HG03520 (cell line): ENCODE measurements at regions not wholly inside any gene's neighbourhood (a gene's known extent, or its start where the extent isn't known, plus 50 kb on each side); places are given as distances from the start of the nearest gene placed in this dataset.

ENCODE experiments used
- ATAC-seq: cut with Tn5 transposase; IDR thresholded peaks from one replicate; pipeline ENCODE4 v1.9.1; 2021; ENCODE audit warnings: mild to moderate bottlenecking, moderate library complexity; ENCODE audit not compliant: unreplicated experiment

DNA sequence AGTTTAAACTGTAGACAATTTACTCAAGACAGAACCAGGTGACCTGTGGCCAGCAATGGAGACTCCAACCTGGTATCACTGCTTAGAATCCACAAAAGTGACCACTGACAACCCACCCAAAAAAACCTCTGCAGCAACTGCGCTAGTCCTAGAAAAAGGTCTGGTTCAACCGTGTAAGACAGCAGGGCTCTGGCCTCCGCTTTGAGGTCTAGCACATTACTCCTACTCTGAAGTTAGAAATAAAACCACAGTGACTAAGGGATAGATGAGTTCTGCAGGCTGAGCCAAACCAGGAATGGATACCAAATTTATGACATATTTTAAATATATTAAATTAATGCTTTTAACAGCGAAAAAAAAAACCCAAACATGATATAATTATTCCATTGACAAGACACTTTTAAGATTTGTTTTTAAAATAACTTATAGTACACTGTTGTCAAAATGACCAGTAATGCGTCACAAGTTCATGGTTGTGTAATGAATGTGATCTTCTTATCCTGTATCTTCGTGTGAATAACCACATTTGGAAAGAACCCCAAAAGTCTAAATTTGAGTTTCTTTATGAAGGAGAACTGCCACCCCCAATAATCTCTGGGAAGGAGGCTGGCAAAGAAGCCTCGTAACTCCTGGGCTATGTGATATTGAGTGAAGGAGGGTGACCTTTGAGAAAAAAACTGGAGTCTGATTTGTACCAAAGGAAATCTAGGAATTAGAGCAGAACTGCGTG is 101.9 kb upstream of the SLC44A1 start:
- ATAC-seq: no peak

DNA sequence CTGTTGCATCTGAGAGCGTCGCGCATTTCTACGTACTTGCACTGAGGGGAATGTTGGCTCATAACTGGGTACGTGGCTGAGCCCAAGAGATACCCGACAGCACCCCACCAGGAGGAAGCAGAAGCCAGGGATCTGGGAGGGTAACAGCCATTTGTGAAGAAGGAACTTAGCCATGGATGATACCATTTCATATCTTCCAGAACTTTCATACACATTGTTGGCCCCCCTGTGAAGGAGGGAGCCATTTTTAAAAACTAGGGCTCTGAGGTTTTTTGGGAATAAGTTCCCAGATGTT is 101.4 kb upstream of the SLC44A1 start:
- ATAC-seq: no peak

- no peak for ATAC-seq
Observed at GRCh38 chr9:105144076-105144475, 100.4 kb upstream of the SLC44A1 start.

DNA sequence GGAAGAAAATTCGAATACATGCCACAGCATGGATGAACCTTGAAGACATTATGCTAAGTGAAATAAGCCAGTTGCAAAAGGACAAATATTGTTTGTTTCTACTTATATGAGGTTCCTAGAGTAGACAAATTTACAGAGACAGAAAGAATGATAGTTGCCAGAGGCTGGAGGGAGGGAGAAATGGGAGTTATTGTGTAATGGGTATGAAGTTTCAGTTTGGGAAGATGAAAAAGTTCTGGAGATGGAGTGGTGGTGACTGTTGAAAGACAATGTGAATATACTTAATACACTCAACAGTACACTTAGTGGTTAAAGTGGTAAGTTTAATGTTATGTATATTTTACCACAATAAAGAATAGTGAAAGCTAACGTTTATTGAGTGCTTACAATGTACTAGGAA is 99.6 kb upstream of the SLC44A1 start:
- ATAC-seq: no peak

DNA sequence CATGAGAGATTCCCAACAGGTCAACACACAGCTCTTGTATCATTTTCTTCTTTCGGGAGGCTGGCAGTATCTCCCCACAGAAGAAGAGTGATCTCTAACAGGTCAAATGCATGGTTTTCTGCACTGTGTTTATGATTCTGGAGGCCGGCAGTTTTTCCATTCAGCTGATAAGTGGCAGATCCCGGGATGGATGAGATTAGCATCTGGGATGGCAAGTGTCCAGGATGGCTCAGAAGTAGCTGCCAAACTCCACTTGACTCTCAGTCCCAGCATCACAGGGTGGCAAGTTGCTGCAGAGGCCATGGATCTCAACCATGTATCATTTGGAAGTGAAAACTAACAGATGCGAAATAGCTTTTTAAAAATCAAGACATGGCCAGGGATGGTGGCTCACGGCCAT is 97.8 kb upstream of the SLC44A1 start:
- no peak for ATAC-seq

DNA sequence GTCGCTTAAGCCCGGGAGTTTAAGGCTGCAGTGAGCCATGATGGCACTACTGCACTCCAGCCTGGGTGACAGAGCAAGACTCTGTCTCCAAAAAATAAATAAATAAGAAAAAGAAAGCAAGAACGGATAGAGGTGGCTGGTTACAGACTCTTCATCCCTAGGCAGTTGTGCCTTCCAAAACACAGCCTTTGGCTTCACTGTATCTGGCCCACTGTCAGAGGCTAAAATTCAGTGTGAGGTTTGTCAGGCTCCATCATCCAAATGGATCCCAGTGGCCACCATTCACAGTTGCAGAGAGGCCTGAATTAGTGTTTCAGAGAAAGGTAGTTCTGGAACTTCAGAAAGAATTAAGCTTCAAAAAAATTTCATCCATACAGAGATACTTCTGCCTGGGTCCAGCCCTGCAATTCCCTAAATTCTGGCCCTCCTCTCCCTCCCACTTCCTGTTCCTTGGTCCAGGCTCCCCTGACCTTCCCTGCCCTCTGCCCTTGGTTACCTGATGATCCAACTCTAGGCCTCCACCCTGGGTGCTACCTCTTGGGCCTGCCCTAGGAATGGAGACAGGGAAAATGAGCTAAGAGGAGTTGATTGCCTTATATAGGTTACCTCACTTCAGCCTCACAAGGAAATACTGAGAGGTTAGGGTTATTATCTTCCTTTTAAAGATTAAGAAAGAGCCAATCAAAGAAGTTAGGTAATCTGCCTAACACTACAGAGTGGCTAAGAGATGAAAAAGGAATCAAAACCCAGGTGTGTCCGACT is 97.2 kb upstream of the SLC44A1 start:
- no peak for ATAC-seq

- no peak for ATAC-seq
Observed at GRCh38 chr9:105148328-105149006, 96.0 kb upstream of the SLC44A1 start.

- ATAC-seq: no peak
Observed at GRCh38 chr9:105150991-105151685, 93.3 kb upstream of the SLC44A1 start.

GRCh38 chr9:105151686-105151995 is 92.8 kb upstream of the SLC44A1 start:
- ATAC-seq: no peak

DNA sequence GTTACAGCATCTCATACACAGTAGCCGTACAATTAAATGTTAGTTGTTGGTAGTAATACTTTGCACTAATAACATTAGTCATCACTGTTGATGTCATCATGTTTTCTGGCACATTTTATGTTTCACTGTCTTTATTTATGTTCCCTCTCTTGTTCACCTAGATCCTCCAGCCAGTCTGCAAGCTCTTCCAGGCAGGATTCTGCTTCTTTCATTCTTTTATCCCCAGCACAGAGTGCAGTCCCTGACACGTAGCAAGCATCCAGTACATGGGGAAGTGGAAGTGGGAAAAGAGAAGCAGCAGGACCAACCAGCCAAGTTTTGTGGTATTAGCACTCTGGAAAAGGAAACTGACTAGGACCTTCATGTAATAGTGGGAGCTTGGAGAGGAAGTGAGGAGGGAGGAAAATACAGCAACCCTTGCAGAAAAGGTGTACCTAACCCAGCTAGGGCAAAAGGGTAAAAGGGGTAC is 89.7 kb upstream of the SLC44A1 start:
- ATAC-seq: no peak

DNA sequence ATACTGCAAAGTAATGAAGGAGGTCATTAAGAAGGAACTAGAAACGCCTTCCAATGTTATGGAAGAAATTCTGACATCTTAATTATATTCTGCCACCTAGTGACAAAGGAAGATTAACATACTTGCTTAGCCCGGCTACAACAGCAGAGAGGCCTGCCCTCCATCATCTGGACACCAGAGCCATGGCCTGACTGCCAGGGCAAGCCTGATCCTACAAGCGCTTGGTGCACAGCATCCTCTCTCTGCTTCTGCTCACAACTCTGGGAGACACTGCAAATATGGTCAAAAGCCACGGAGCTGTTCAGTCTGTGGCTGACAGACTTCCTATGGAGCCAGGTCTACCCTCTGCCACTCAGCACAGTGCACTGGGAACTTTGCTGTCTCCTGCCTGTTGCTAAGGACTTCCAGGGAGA is 87.3 kb upstream of the SLC44A1 start:
- ATAC-seq: peak; percentile 59

DNA sequence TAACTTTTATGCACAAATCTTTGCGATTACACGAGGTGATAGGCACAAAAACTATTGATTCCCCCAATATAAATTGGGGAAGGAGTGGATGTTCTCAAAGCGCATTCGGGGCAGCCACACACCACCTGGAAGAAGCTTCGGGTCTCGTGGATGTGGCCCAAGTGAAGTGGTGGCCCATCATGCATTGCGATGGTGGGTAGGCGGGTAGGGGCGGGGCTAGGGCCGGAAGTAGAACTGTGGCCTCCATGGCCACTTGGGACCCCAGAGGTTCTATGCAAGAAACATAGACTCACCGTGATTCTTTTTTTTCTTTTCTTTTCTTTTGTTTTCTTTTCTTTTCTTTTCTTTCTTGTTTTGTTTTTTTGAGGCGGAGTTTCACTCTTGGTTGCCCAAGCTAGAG is 86.4 kb upstream of the SLC44A1 start:
- ATAC-seq: no peak

DNA sequence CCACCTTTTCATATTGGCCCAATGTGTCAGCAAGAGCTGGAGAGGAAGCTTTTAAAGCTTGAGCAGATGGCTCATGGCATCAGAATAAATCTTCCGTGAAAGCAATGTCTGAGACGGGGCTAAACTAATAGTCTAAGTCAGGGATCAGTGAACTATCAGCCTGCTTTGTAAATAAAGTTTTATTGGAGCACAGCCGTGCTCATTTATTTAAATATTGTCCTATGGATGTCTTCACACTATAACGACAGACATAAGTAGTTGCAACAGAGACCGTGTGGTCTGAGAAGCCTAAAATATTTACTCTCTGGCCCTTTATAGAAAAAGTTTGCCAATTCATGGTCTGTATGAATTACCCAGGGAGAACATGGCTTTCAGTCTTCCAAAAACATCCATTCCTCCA is 85.6 kb upstream of the SLC44A1 start:
- ATAC-seq: no peak

DNA sequence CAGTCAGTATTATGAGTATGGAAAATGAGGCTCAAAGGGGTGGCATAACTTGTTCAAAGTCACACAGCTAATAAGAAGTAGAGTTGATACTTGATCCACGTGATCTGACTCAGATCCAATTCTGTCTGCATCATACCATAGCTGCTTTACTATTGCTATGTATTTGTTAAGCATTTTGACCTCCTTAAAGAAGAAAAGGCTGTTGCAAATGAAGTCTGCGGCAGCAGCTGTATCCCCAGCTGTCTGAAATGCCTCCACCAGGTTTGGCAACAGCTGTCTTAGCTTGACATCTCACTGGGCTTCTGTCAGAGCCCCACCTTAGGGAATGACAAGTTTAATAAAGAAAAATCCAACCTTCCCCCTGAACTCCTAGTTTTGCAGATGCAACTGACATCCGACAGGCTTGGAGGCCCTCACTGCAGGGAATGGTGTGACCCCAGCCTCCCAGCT is 75.6 kb upstream of the SLC44A1 start:
- no peak for ATAC-seq

DNA sequence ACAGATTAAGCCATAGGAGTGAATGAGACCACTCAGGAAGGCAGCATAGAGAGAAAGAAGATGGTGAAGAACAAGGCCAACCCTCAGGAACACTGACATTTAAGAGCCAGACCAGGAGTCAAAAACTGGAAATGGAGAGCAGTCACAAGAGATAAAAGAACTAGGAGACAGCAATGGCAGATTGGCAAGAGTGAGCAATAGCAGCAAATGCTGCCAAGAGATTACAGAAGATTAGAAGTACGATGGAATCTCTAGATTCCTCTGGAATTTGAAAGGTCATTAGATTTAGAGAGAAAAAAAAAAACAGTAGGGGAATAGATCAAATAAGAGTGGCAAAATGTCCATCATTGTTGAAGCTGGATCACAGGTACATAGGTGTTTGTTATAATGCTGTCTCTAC is 73.4 kb upstream of the SLC44A1 start:
- no peak for ATAC-seq

DNA sequence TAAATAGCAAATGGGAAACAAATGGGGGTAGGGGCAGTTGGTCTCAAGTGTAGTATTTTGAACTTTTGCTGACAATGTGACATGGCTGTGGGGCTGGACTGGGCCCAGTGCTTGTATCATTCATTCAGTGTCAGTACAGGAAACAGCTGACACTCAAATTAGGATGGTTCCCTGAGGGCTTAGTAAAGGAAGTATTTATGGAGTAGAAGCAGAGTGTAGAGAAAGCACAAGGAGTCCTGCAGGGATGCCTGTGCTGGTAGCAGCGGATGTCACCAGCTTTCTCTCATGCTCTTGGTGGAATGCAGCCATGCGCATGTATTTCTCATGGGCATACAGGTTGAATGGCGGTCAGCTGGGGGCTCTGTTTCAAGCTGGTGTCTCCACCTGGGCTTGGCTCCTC is 72.9 kb upstream of the SLC44A1 start:
- no peak for ATAC-seq

DNA sequence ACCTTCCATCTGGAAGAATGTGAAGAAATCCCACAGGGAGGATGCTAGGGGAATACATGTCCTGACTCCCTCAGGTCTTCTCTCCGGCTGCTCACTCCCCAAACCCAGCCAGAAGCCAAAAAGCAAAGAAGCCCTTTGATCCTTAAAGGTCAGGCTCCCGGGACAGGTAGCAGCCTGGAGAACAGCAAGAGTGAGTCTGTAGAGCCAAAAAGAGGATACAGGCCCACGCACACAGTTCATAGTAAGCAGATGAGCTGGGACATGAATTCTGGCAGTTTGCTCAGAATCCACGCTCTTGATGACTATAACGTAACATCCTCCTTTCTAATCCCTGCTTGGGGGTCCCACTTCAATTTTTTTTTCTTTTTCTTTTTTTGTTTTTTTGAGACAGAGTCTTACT is 72.0 kb upstream of the SLC44A1 start:
- ATAC-seq: no peak

GRCh38 chr9:105173306-105173705 is 71.1 kb upstream of the SLC44A1 start:
- ATAC-seq: no peak

GRCh38 chr9:105173826-105174225 is 70.6 kb upstream of the SLC44A1 start:
- ATAC-seq: no peak

- no peak for ATAC-seq
Observed at GRCh38 chr9:105176194-105176593, 68.3 kb upstream of the SLC44A1 start.

DNA sequence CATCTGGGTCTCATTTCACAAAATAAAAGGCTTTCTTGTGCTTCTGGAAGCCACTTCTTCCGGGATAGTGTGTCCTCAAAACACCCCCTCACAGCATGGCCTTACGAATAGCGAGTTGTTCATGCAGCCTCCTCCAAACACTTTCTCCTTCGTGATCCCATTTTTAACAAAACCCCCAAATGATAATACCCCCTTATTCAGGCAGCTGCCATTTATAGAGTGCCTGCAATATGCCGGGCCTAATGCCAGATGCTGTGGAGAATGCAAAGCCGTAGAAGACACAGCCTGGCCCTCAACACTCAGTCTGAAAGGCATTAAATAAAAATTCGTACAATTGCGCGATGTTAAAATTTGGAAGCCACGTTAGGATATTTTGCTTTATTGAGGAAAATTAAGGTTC is 66.4 kb upstream of the SLC44A1 start:
- no peak for ATAC-seq

- ATAC-seq: no peak
Observed at GRCh38 chr9:105187781-105188180, 56.7 kb upstream of the SLC44A1 start.
